Panc1 (cell line): ENCODE measurements at regions not wholly inside any gene's neighbourhood (a gene's known extent, or its start where the extent isn't known, plus 50 kb on each side); places are given as distances from the start of the nearest gene placed in this dataset.
"Not testable (repeated sequence)": the region's sequence is repeated elsewhere in the genome, so short reads cannot be mapped to it uniquely, and the experiment has no call there.

Experiments used
- ATAC-seq: fragments of 200-7000 bp; cut with Tn5 transposase; 2 replicates; pipeline ENCODE4 v1.9.1; 2020; ENCODE audit warnings: mild to moderate bottlenecking, moderate library complexity
- BruUV-seq: library from RNA; stranded (reverse); fragments of 400-500 nt; replicated peaks from 2 replicates; lab custom pipeline; 2021; lab: Mats Ljungman, UMichigan
- CTCF ChIA-PET: fragments of 300-600 bp; sonication (Branson Sonifier 250); formaldehyde crosslinking; loops from one replicate; lab custom pipeline; 2022; ENCODE audit warnings: antibody characterized with exemption; lab: Charles Lee
- POLR2A ChIA-PET: fragments of 300-600 bp; sonication (Branson Sonifier 250); formaldehyde crosslinking; loops from one replicate; lab custom pipeline; 2022; ENCODE audit warnings: antibody characterized with exemption; lab: Charles Lee
- DNase-seq: peaks from one replicate; pipeline ENCODE4 v3.0.0-alpha.2; 2010; ENCODE audit warnings: low read depth, low spot score
- H3K27ac ChIP-seq: 2 replicates; pipeline ENCODE4 v1.5.1; 2011; ENCODE audit warnings: mild to moderate bottlenecking, low read length, inconsistent platforms
- H3K27me3 ChIP-seq: fragments of 200-500 bp; sonication (Bioruptor generic); 2 replicates; pipeline ENCODE4 v1.6.0; 2014; ENCODE audit warnings: low read length, inconsistent platforms; ENCODE audit not compliant: control insufficient read depth, insufficient read depth
- H3K36me3 ChIP-seq: fragments of 200-500 bp; sonication (Bioruptor generic); 2 replicates; pipeline ENCODE4 v1.5.1; 2014; ENCODE audit warnings: inconsistent platforms, mild to moderate bottlenecking, low read length, moderate library complexity; ENCODE audit not compliant: control insufficient read depth, insufficient read depth
- H3K4me1 ChIP-seq: 2 replicates; pipeline ENCODE4 v1.5.1; 2011; ENCODE audit warnings: inconsistent platforms, mild to moderate bottlenecking, low read length, moderate library complexity; ENCODE audit not compliant: control insufficient read depth, insufficient read depth
- H3K4me3 ChIP-seq, 2 experiments: 2 replicates each; pipeline ENCODE4 v1.5.1; 2011 to 2012; ENCODE audit warnings: low read depth in 2 of 2, low read length in 2 of 2, mild to moderate bottlenecking in 2 of 2, inconsistent platforms in 1 of 2, moderate library complexity in 1 of 2
- H3K9me3 ChIP-seq: fragments of 200-500 bp; sonication (Bioruptor generic); 2 replicates; pipeline ENCODE4 v1.5.1; 2014; ENCODE audit warnings: low read depth, mild to moderate bottlenecking, inconsistent platforms, low read length, moderate library complexity; ENCODE audit not compliant: control insufficient read depth, insufficient read depth
- POLR2AphosphoS5 ChIP-seq: IDR thresholded peaks from 2 replicates; pipeline ENCODE4 v1.6.1; 2012; ENCODE audit warnings: mild to moderate bottlenecking, low read depth, low read length, moderate library complexity
- SIN3A ChIP-seq: IDR thresholded peaks from 2 replicates; pipeline ENCODE4 v1.6.1; 2012; ENCODE audit warnings: low read depth, mild to moderate bottlenecking, low read length, moderate library complexity, borderline replicate concordance; ENCODE audit not compliant: insufficient read depth
- TCF7L2 ChIP-seq: IDR thresholded peaks from 2 replicates; pipeline ENCODE4 v1.6.1; 2011; ENCODE audit warnings: mild to moderate bottlenecking, low read depth, low read length, inconsistent platforms
- in situ Hi-C: cut with HindIII; loops from 2 replicates; pipeline ENCODE4 v1.10.0; 2016; ENCODE audit warnings: low sequenced_read_pairs, low pct_unique_long_range_greater_than_20kb
- intact Hi-C: fragments of 100-400 bp; cut with micrococcal nuclease; formaldehyde crosslinking; loops from one replicate; pipeline ENCODE4 v1.10.0; 2022; ENCODE audit not compliant: unreplicated experiment
- TF ChIP-seq, protein P1 (sequence below): fragments of 450-650 bp; IDR thresholded peaks from 2 replicates; pipeline ENCODE4 v1.5.1; 2017; ENCODE audit warnings: mild to moderate bottlenecking
- TF ChIP-seq, protein P2 (sequence below), 2 experiments: IDR thresholded peaks; 2 replicates each; pipeline ENCODE4 v1.6.1; 2011 to 2012; ENCODE audit warnings: low read depth in 2 of 2, control low read depth in 1 of 2, low read length in 1 of 2, mild to moderate bottlenecking in 1 of 2, moderate library complexity in 1 of 2; ENCODE audit not compliant: insufficient read depth in 1 of 2

DNA sequence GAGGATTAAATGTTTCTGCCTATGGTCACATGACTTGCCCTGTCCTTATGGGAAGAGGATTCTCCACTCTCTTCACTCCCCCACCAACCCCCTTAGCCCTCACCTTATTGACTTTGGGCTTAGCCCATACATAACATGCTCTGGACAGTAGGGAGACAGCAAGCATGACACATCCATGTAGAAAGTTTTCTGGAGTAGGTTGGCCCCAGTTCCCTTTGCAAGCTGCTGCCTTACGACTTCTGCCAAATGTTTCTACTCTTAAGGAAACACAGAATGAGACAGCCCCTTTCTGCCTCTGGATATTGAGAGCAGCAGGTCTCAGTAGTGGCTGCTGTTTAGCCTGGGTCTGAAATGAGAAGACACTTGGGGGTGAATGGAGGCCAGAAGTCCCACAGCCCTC lies 282.2 kb downstream of the MAP2K6 start:
- no peak overlapping the region for H3K27ac ChIP-seq
- H3K4me1 ChIP-seq, result no peaks in the 10 kb centered on the region
- H3K9me3 ChIP-seq, result no peaks in the 10 kb centered on the region
- in situ Hi-C loops (no loop called here), intact Hi-C loops (no loop called here)
- ATAC-seq, result no peak
- TF ChIP-seq SIN3A (no peak), POLR2AphosphoS5 (no peak), TCF7L2 (no peak)
- TF ChIP-seq, protein P1, sequence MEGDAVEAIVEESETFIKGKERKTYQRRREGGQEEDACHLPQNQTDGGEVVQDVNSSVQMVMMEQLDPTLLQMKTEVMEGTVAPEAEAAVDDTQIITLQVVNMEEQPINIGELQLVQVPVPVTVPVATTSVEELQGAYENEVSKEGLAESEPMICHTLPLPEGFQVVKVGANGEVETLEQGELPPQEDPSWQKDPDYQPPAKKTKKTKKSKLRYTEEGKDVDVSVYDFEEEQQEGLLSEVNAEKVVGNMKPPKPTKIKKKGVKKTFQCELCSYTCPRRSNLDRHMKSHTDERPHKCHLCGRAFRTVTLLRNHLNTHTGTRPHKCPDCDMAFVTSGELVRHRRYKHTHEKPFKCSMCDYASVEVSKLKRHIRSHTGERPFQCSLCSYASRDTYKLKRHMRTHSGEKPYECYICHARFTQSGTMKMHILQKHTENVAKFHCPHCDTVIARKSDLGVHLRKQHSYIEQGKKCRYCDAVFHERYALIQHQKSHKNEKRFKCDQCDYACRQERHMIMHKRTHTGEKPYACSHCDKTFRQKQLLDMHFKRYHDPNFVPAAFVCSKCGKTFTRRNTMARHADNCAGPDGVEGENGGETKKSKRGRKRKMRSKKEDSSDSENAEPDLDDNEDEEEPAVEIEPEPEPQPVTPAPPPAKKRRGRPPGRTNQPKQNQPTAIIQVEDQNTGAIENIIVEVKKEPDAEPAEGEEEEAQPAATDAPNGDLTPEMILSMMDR, result no peak
- TF ChIP-seq, protein P2, sequence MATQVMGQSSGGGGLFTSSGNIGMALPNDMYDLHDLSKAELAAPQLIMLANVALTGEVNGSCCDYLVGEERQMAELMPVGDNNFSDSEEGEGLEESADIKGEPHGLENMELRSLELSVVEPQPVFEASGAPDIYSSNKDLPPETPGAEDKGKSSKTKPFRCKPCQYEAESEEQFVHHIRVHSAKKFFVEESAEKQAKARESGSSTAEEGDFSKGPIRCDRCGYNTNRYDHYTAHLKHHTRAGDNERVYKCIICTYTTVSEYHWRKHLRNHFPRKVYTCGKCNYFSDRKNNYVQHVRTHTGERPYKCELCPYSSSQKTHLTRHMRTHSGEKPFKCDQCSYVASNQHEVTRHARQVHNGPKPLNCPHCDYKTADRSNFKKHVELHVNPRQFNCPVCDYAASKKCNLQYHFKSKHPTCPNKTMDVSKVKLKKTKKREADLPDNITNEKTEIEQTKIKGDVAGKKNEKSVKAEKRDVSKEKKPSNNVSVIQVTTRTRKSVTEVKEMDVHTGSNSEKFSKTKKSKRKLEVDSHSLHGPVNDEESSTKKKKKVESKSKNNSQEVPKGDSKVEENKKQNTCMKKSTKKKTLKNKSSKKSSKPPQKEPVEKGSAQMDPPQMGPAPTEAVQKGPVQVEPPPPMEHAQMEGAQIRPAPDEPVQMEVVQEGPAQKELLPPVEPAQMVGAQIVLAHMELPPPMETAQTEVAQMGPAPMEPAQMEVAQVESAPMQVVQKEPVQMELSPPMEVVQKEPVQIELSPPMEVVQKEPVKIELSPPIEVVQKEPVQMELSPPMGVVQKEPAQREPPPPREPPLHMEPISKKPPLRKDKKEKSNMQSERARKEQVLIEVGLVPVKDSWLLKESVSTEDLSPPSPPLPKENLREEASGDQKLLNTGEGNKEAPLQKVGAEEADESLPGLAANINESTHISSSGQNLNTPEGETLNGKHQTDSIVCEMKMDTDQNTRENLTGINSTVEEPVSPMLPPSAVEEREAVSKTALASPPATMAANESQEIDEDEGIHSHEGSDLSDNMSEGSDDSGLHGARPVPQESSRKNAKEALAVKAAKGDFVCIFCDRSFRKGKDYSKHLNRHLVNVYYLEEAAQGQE (IDR thresholded peaks at IDR 0.05; ENCODE audit: insufficient read depth in 1 of 2, low read depth in 2 of 2, low read length in 1 of 2), result no peak
- ChIA-PET POLR2A (no interaction called here), CTCF (no interaction called here)
- no peaks in the 10 kb centered on the region for H3K27me3 ChIP-seq
- DNase-seq, result no peak
- no TSS peak for BruUV-seq
- no peaks in the 10 kb centered on the region for H3K36me3 ChIP-seq
- no peak overlapping the region for H3K4me3 ChIP-seq

DNA sequence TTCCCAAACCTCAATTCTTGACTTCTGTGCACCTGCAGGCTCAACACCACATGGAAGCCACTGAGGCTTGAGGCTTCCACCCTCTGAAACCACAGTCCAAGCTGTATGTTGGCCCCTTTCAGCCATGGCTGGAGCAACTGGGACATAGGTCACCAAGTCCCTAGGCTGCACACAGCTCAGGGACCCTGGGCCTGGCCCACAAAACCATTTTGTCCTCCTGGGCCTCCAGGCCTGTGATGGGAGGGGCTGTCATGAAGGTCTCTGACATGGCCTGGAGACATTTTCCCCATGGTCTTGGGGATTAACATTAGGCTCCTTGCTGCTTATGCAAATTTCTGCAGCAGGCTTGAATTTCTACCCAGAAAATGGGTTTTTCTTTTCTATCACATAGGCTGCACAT lies 283.9 kb downstream of the MAP2K6 start:
- ATAC-seq, H3K9me3 ChIP-seq, POLR2A ChIA-PET, H3K4me3 ChIP-seq, DNase-seq, CTCF ChIA-PET, H3K27me3 ChIP-seq, in situ Hi-C loops, intact Hi-C loops, BruUV-seq, H3K27ac ChIP-seq, H3K36me3 ChIP-seq, H3K4me1 ChIP-seq: not testable (repeated sequence)

- TF ChIP-seq POLR2AphosphoS5 (no peak), SIN3A (no peak), TCF7L2 (no peak)
- TF ChIP-seq, protein P1, result no peak
- TF ChIP-seq, protein P2 (IDR thresholded peaks at IDR 0.05; ENCODE audit: insufficient read depth in 1 of 2, low read depth in 2 of 2, low read length in 1 of 2), result no peak
- intact Hi-C loops, result no loop called here
- ATAC-seq (no peak), DNase-seq (no peak)
- Histone ChIP-seq H3K4me1 (no peaks in the 10 kb centered on the region), H3K9me3 (no peaks in the 10 kb centered on the region), H3K4me3 (no peak overlapping the region), H3K27ac (no peak overlapping the region), H3K27me3 (no peaks in the 10 kb centered on the region), H3K36me3 (no peaks in the 10 kb centered on the region)
- ChIA-PET POLR2A (no interaction called here), CTCF (no interaction called here)
- in situ Hi-C loops, result no loop called here
- no TSS peak for BruUV-seq
Measured at GRCh38 chr17:69702078-69702477, 287.6 kb downstream of the MAP2K6 start.
